Tibial nerve (tissue), 4 donors: ENCODE measurements at regions not wholly inside any gene's neighbourhood (a gene's known extent, or its start where the extent isn't known, plus 50 kb on each side); places are given as distances from the start of the nearest gene placed in this dataset.

Experiments used
- DNase-seq, 2 donors: peaks; one replicate each; pipeline ENCODE4 v3.0.0-alpha.2; 2019; ENCODE audit warnings: low spot score in 2 of 2
- H3K27ac ChIP-seq, 4 donors: fragments of 200-600 bp; sonication (generic) in 3 of 4; one replicate each; pipeline ENCODE4 v1.5.1; 2017 to 2019; ENCODE audit warnings: mild to moderate bottlenecking in 1 of 4
- H3K27me3 ChIP-seq, 2 donors: fragments of 200-600 bp; sonication (generic) in 1 of 2; one replicate each; pipeline versions ENCODE4 v1.5.1 to v1.6.0; 2017 to 2019
- H3K36me3 ChIP-seq, 3 donors: fragments of 200-600 bp; sonication (generic); one replicate each; pipeline ENCODE4 v1.5.1; 2018 to 2019
- H3K4me1 ChIP-seq, 4 donors: fragments of 200-600 bp; sonication (generic) in 3 of 4; one replicate each; pipeline ENCODE4 v1.5.1; 2017 to 2019
- H3K4me3 ChIP-seq, 4 donors: fragments of 200-600 bp; sonication (generic) in 3 of 4; one replicate each; pipeline ENCODE4 v1.5.1; 2017 to 2019; ENCODE audit warnings: mild to moderate bottlenecking in 1 of 4, moderate library complexity in 1 of 4
- H3K9me3 ChIP-seq, 4 donors: fragments of 200-600 bp; sonication (generic) in 3 of 4; one replicate each; pipeline ENCODE4 v1.5.1; 2017 to 2019
- CTCF ChIP-seq, 5 experiments: fragments of 200-600 bp in 3 of 5; fragments of 450-650 bp in 2 of 5; sonication (generic) in 3 of 5; IDR thresholded peaks; one replicate each; pipeline ENCODE4 v1.5.1; 2016 to 2019; ENCODE audit warnings: antibody characterized with exemption in 5 of 5, mild to moderate bottlenecking in 3 of 5, moderate library complexity in 2 of 5
- EP300 ChIP-seq, 2 donors: sonication (generic); formaldehyde crosslinking; IDR thresholded peaks; one replicate each; pipeline ENCODE4 v1.6.1; 2017; ENCODE audit warnings: antibody characterized with exemption in 2 of 2, mild to moderate bottlenecking in 1 of 2
- POLR2A ChIP-seq, 2 donors: fragments of 450-650 bp; IDR thresholded peaks; one replicate each; pipeline ENCODE4 v1.6.1; 2017; ENCODE audit warnings: antibody characterized with exemption in 2 of 2, mild to moderate bottlenecking in 2 of 2, moderate library complexity in 2 of 2
- WGBS, 2 donors: methylation state at CpG; one replicate each; pipeline ENCODE4 v1.1.5; 2018; 5-methylcytosine and 5-hydroxymethylcytosine counted together

GRCh38 chr13:106143392-106143791 is 392.1 kb downstream of the EFNB2 start:
- no peaks in the 10 kb centered on the region for H3K4me1 ChIP-seq
- no peak overlapping the region for H3K27ac ChIP-seq
- no peaks in the 10 kb centered on the region for H3K36me3 ChIP-seq
- 48 to 52% methylated on average over 2 of the region's 2 CpGs for WGBS, 2 donors
- no peaks in the 10 kb centered on the region for H3K9me3 ChIP-seq
- H3K27me3 ChIP-seq = no peaks in the 10 kb centered on the region
- DNase-seq = no peak
- TF ChIP-seq POLR2A (IDR thresholded peaks at IDR 0.05) = no peak
- H3K4me3 ChIP-seq = no peak overlapping the region

GRCh38 chr13:106140476-106140875 is 395.0 kb downstream of the EFNB2 start:
- H3K27ac ChIP-seq = no peak overlapping the region

GRCh38 chr13:106139942-106140341 is 395.5 kb downstream of the EFNB2 start:
- Histone ChIP-seq H3K36me3 (no peaks in the 10 kb centered on the region), H3K27ac (no peak overlapping the region), H3K9me3 (no peaks in the 10 kb centered on the region), H3K4me3 (no peak overlapping the region), H3K4me1 (no peaks in the 10 kb centered on the region), H3K27me3 (no peaks in the 10 kb centered on the region)
- DNase-seq = no peak
- WGBS, 2 donors = 90 to 92% methylated on average over 3 of the region's 3 CpGs
- TF ChIP-seq POLR2A (IDR thresholded peaks at IDR 0.05) = no peak
- no peak for TF ChIP-seq CTCF (IDR thresholded peaks at IDR 0.05)
- no peak for TF ChIP-seq EP300 (IDR thresholded peaks at IDR 0.05)

More at GRCh38 chr13:106140476-106140875, 395.0 kb downstream of the EFNB2 start:
- Histone ChIP-seq H3K9me3 (no peaks in the 10 kb centered on the region), H3K4me1 (no peaks in the 10 kb centered on the region), H3K36me3 (no peaks in the 10 kb centered on the region), H3K27me3 (no peaks in the 10 kb centered on the region), H3K4me3 (no peak overlapping the region)
- 78 to 95% methylated on average over 1 of the region's 1 CpG for WGBS, 2 donors
- no peak for TF ChIP-seq CTCF (IDR thresholded peaks at IDR 0.05)
- TF ChIP-seq POLR2A (IDR thresholded peaks at IDR 0.05) = no peak
- no peak for TF ChIP-seq EP300 (IDR thresholded peaks at IDR 0.05)
- DNase-seq = no peak

- Histone ChIP-seq H3K36me3 (no peaks in the 10 kb centered on the region), H3K27ac (no peak overlapping the region), H3K4me3 (no peak overlapping the region), H3K9me3 (no peaks in the 10 kb centered on the region), H3K27me3 (no peaks in the 10 kb centered on the region), H3K4me1 (no peaks in the 10 kb centered on the region)
- DNase-seq = no peak
- TF ChIP-seq EP300 (IDR thresholded peaks at IDR 0.05) = no peak
- TF ChIP-seq POLR2A (IDR thresholded peaks at IDR 0.05) = no peak
- TF ChIP-seq CTCF (IDR thresholded peaks at IDR 0.05) = no peak
- 60 to 64% methylated on average over 4 of the region's 4 CpGs for WGBS, 2 donors
Observed at GRCh38 chr13:106139377-106139776, 396.1 kb downstream of the EFNB2 start.

- TF ChIP-seq POLR2A (IDR thresholded peaks at IDR 0.05) (no peak), CTCF (IDR thresholded peaks at IDR 0.05) (no peak), EP300 (IDR thresholded peaks at IDR 0.05) (no peak)
- Histone ChIP-seq H3K9me3 (peaks cover 0 to 2% (median 0%) of the 10 kb centered on the region in 4 donors), H3K4me3 (no peak overlapping the region), H3K4me1 (no peaks in the 10 kb centered on the region), H3K36me3 (no peaks in the 10 kb centered on the region), H3K27me3 (no peaks in the 10 kb centered on the region), H3K27ac (no peak overlapping the region)
- no peak for DNase-seq
Observed at GRCh38 chr13:106138620-106139019, 396.8 kb downstream of the EFNB2 start.

GRCh38 chr13:106133025-106133424 is 402.4 kb downstream of the EFNB2 start:
- no peak for DNase-seq
- H3K9me3 ChIP-seq = peaks cover 0 to 4% (median 0%) of the 10 kb centered on the region in 4 donors
- H3K4me3 ChIP-seq = no peak overlapping the region
- no peaks in the 10 kb centered on the region for H3K4me1 ChIP-seq
- WGBS, 2 donors = 60 to 69% methylated on average over 2 of the region's 2 CpGs
- H3K36me3 ChIP-seq = no peaks in the 10 kb centered on the region
- H3K27me3 ChIP-seq = no peaks in the 10 kb centered on the region
- TF ChIP-seq POLR2A (IDR thresholded peaks at IDR 0.05) (no peak), CTCF (IDR thresholded peaks at IDR 0.05) (no peak), EP300 (IDR thresholded peaks at IDR 0.05) (no peak)
- H3K27ac ChIP-seq = no peak overlapping the region
